DMS 273 (cell line): ENCODE measurements at regions not wholly inside any gene's neighbourhood (a gene's known extent, or its start where the extent isn't known, plus 50 kb on each side); places are given as distances from the start of the nearest gene placed in this dataset.
A peak's percentile ranks its signal among the peaks of the same experiment; 100 is the strongest.
"Not testable (repeated sequence)": the region's sequence is repeated elsewhere in the genome, so short reads cannot be mapped to it uniquely, and the experiment has no call there.

ENCODE experiments used
- DNase-seq: peaks from one replicate; lab custom pipeline; 2025; ENCODE audit not compliant: unreplicated experiment; lab: John Stamatoyannopoulos, UW

GRCh38 chr11:130668751-130669150 lies 220.3 kb downstream of the ADAMTS15 start:
- DNase-seq: no peak

- DNase-seq: no peak
Observed at GRCh38 chr11:130670200-130670599, 221.8 kb downstream of the ADAMTS15 start.

- DNase-seq: peak; percentile 42
Observed at GRCh38 chr11:130671801-130672700, 223.6 kb downstream of the ADAMTS15 start.

- DNase-seq: no peak
Observed at GRCh38 chr11:130672911-130673310, 224.5 kb downstream of the ADAMTS15 start.

GRCh38 chr11:130673698-130674097 lies 225.3 kb downstream of the ADAMTS15 start:
- DNase-seq: peak; percentile 4

- no peak for DNase-seq
Observed at GRCh38 chr11:130674686-130675308, 226.4 kb downstream of the ADAMTS15 start.

GRCh38 chr11:130675371-130675821 lies 227.0 kb downstream of the ADAMTS15 start:
- peak; percentile 73 for DNase-seq

- no peak for DNase-seq
Observed at GRCh38 chr11:130675917-130676316, 227.5 kb downstream of the ADAMTS15 start.

GRCh38 chr11:130677486-130678153 lies 229.2 kb downstream of the ADAMTS15 start:
- no peak for DNase-seq

GRCh38 chr11:130679247-130679646 lies 230.8 kb downstream of the ADAMTS15 start:
- DNase-seq: no peak

- DNase-seq: not testable (repeated sequence)
Observed at GRCh38 chr11:130682471-130682870, 233.8 kb downstream of the SNX19 start.

- DNase-seq: no peak
Observed at GRCh38 chr11:130689222-130689908, 226.9 kb downstream of the SNX19 start.

- no peak for DNase-seq
Observed at GRCh38 chr11:130691581-130691980, 224.7 kb downstream of the SNX19 start.

- no peak for DNase-seq
Observed at GRCh38 chr11:130692220-130692619, 224.1 kb downstream of the SNX19 start.

- DNase-seq: no peak
Observed at GRCh38 chr11:130693543-130693942, 222.7 kb downstream of the SNX19 start.

GRCh38 chr11:130694488-130695045 lies 221.7 kb downstream of the SNX19 start:
- no peak for DNase-seq

- no peak for DNase-seq
Observed at GRCh38 chr11:130698174-130698573, 218.1 kb downstream of the SNX19 start.

- DNase-seq: no peak
Observed at GRCh38 chr11:130699561-130699960, 216.7 kb downstream of the SNX19 start.

GRCh38 chr11:130700092-130700491 lies 216.2 kb downstream of the SNX19 start:
- no peak for DNase-seq

- peak; percentile 1 for DNase-seq
Observed at GRCh38 chr11:130703489-130704190, 212.6 kb downstream of the SNX19 start.
